ENCODE measurements at regions not wholly inside any gene's neighbourhood (a gene's known extent, or its start where the extent isn't known, plus 50 kb on each side); places are given as distances from the start of the nearest gene placed in this dataset.

GRCh38 chr11:71080239-71081097 lies 171.9 kb downstream of the SHANK2 start:
- no peaks in the 10 kb centered on the region for H4K20me1 ChIP-seq (replicated peaks; ENCODE audit: control insufficient read depth, extremely low read depth, insufficient read depth, low read length)
- dilution Hi-C loops (cut with MboI; ENCODE audit: extremely low pct_ligation_motif_present, low sequenced_read_pairs) (no loop called here), intact Hi-C loops (cut with micrococcal nuclease) (no loop called here)
- H3K9ac ChIP-seq (replicated peaks; ENCODE audit: extremely low read depth, insufficient read depth, low read length), result no peak overlapping the region
- H3K36me3 ChIP-seq (ENCODE audit: control insufficient read depth in 2 of 2, extremely low read depth in 1 of 2, insufficient read depth in 2 of 2, low read length in 2 of 2), result no peaks in the 10 kb centered on the region
- no peak overlapping the region for H3K27ac ChIP-seq (ENCODE audit: insufficient read depth, low read depth, low read length)
- no peak overlapping the region for H3K4me3 ChIP-seq (replicated peaks in 1 of 3; ENCODE audit: insufficient read depth in 1 of 3, low read depth in 1 of 3, low read length in 3 of 3)
- H3K4me2 ChIP-seq (ENCODE audit: insufficient read depth, low read length), result no peak overlapping the region
- FAIRE-seq (no peak), DNase-seq (ENCODE audit: low read depth, low spot score) (no peak)
- no peak overlapping the region for H2AFZ ChIP-seq (ENCODE audit: low read depth, low read length)
- H3K79me2 ChIP-seq (ENCODE audit: control insufficient read depth, insufficient read depth, low read length), result no peaks in the 10 kb centered on the region
- ChIA-PET CTCF (no interaction called here), POLR2A (no interaction called here)
- H3K9me1 ChIP-seq (replicated peaks; ENCODE audit: control insufficient read depth, extremely low read depth, insufficient read depth, low read length), result no peaks in the 10 kb centered on the region
- no TSS peak for BruUV-seq (replicated peaks)
- H3K4me1 ChIP-seq (ENCODE audit: control insufficient read depth, extremely low read depth, insufficient read depth, low read length), result no peaks in the 10 kb centered on the region
- TF ChIP-seq MAX (IDR thresholded peaks at IDR 0.05; ENCODE audit: insufficient read depth, insufficient read length) (no peak), GATA2 (IDR thresholded peaks at IDR 0.05; ENCODE audit: insufficient read depth, insufficient read length, low read depth, low read length) (no peak), MYC (IDR thresholded peaks at IDR 0.05; ENCODE audit: low read depth, low read length) (no peak), POLR2AphosphoS5 (IDR thresholded peaks at IDR 0.05; ENCODE audit: insufficient read depth, low read depth, low read length) (no peak), FOS (IDR thresholded peaks at IDR 0.05; ENCODE audit: borderline replicate concordance, insufficient read depth, low read length) (no peak), POLR2A (IDR thresholded peaks at IDR 0.05; ENCODE audit: low read depth, low read length) (no peak), JUN (IDR thresholded peaks at IDR 0.05; ENCODE audit: borderline replicate concordance, insufficient read depth, insufficient read length, low read depth) (no peak), CTCF (IDR thresholded peaks at IDR 0.05; ENCODE audit: extremely low read depth in 1 of 2, insufficient read depth in 1 of 2, low read depth in 1 of 2, low read length in 2 of 2) (no peak), EZH2 (IDR thresholded peaks at IDR 0.05; ENCODE audit: borderline replicate concordance, low read depth, low read length, severe bottlenecking) (no peak)
- no peaks in the 10 kb centered on the region for H3K27me3 ChIP-seq (ENCODE audit: control insufficient read depth in 2 of 2, insufficient read depth in 2 of 2, low read length in 2 of 2)
- no peaks in the 10 kb centered on the region for H3K9me3 ChIP-seq (replicated peaks; ENCODE audit: control insufficient read depth, insufficient read depth, low read length)

All from endothelial cell of umbilical vein (primary cell).